ENCODE measurements at regions not wholly inside any gene's neighbourhood (a gene's known extent, or its start where the extent isn't known, plus 50 kb on each side); places are given as distances from the start of the nearest gene placed in this dataset.

DNA sequence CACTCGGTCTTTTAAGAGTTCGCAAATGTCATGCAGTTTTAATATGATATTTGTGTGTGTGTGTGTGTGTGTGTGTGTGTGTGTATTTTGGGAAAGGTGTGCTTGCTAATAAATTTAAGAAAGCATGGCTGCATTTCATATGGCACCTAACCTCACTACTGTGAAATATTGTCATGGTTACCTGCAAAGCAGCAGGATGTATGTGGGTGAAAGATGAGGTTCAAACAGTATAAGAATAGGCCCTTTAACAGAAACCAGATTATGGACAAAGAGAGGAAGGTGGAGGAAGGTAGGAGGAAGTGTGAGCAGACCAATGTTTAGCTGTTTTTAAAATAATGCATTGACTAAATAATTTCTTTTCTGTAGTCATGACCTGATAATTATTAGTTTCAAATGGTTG is 73.5 kb upstream of the CACNA2D1 start:
- Histone ChIP-seq H3K9me3 (no peaks in the 10 kb centered on the region), H3K4me1 (peaks cover 0 to 8% (median 0%) of the 10 kb centered on the region in 4 donors), H3K4me3 (no peak overlapping the region), H3K27me3 (no peaks in the 10 kb centered on the region), H3K36me3 (no peaks in the 10 kb centered on the region), H3K27ac (no peak overlapping the region)
- WGBS, 5 donors = 84 to 92% (median 87%) methylated on average over 2 of the region's 2 CpGs
- intact Hi-C loops (cut with DNase I; ENCODE audit: low total_unique reads) = no loop called here
- TF ChIP-seq POLR2A (IDR thresholded peaks at IDR 0.05) = no peak
- no peak for TF ChIP-seq EP300 (IDR thresholded peaks at IDR 0.05)
- no peak for TF ChIP-seq POLR2AphosphoS5 (IDR thresholded peaks at IDR 0.05)
- TF ChIP-seq, protein P1, sequence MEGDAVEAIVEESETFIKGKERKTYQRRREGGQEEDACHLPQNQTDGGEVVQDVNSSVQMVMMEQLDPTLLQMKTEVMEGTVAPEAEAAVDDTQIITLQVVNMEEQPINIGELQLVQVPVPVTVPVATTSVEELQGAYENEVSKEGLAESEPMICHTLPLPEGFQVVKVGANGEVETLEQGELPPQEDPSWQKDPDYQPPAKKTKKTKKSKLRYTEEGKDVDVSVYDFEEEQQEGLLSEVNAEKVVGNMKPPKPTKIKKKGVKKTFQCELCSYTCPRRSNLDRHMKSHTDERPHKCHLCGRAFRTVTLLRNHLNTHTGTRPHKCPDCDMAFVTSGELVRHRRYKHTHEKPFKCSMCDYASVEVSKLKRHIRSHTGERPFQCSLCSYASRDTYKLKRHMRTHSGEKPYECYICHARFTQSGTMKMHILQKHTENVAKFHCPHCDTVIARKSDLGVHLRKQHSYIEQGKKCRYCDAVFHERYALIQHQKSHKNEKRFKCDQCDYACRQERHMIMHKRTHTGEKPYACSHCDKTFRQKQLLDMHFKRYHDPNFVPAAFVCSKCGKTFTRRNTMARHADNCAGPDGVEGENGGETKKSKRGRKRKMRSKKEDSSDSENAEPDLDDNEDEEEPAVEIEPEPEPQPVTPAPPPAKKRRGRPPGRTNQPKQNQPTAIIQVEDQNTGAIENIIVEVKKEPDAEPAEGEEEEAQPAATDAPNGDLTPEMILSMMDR (IDR thresholded peaks at IDR 0.05) = no peak
- peak in 1 of 2 donors; percentile 13 for DNase-seq

DNA sequence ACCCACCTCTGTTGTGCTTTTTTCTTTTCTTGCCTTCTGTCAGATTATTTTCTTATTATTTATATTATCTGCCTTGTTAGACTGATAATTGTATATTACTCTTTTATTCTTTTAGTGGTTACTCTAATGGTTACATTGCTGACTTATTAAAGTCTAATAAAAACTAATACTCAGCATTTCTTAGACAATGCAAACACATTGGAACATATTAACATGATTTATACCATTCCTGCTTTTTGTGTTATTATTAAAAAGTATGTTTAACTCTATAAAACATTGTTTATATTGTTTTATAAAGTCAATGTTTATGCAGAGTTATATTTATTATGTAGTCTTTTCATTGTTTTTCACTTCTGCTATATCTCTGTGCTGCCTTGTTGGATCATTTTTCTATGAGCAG is 68.0 kb upstream of the CACNA2D1 start:
- peaks cover 0 to 7% (median 0%) of the 10 kb centered on the region in 3 donors for H3K27me3 ChIP-seq
- DNase-seq = no peak
- H3K4me1 ChIP-seq = peaks cover 0 to 6% (median 3%) of the 10 kb centered on the region in 4 donors
- no peaks in the 10 kb centered on the region for H3K36me3 ChIP-seq
- intact Hi-C loops (cut with DNase I; ENCODE audit: low total_unique reads) = no loop called here
- H3K4me3 ChIP-seq = no peak overlapping the region
- H3K9me3 ChIP-seq = no peaks in the 10 kb centered on the region
- no peak overlapping the region for H3K27ac ChIP-seq
- TF ChIP-seq, protein P1 (IDR thresholded peaks at IDR 0.05) = no peak
- TF ChIP-seq POLR2AphosphoS5 (IDR thresholded peaks at IDR 0.05) (no peak), POLR2A (IDR thresholded peaks at IDR 0.05) (no peak), EP300 (IDR thresholded peaks at IDR 0.05) (no peak)

DNA sequence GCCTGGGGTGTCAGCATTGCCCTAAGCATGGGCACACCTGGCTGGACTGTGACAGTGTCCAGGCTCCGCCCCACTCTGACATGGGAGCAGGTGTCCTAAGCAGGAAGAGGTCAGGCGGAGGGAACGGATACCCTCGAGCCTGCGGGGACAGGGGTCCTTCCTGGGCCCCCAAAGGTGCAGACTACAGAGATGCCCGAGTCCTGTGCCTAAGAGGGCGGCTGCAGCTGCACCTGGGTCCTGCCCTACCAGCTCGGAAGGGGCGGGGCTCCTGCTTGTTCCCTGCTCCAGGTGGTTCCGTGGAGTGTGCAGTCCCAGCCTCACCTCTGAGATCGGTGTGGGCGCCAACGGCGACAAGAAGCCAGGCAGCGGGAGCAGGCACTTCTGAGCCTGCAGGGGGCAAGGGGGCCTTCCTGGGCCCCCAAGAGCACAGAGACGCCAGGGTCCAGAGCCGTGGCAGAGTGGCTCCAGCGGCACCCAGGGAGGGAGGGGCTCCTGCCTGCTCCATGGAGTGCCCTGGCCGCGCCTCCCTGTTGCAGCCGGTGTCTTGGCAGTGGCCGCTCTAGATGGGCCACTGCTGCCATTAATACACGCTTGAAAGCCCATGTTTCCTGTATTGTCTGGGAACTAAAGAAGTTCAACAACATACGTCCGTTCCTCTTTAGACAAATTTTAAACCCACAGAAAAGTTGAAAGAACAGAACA is 64.5 kb upstream of the CACNA2D1 start:
- Histone ChIP-seq H3K27me3 (peaks cover 0 to 7% (median 0%) of the 10 kb centered on the region in 3 donors), H3K27ac (peak overlapping the region in 2 of 5 donors; percentile 23 to 55), H3K4me1 (peaks cover 0 to 13% (median 6%) of the 10 kb centered on the region in 4 donors), H3K36me3 (no peaks in the 10 kb centered on the region), H3K9me3 (no peaks in the 10 kb centered on the region), H3K4me3 (peak overlapping the region; percentile 28 to 46 (median 40))
- intact Hi-C loops (cut with DNase I; ENCODE audit: low total_unique reads) = no loop called here
- peak; percentile 47 to 60 for DNase-seq
- no peak for TF ChIP-seq POLR2AphosphoS5 (IDR thresholded peaks at IDR 0.05)
- TF ChIP-seq, protein P1 (IDR thresholded peaks at IDR 0.05) = no peak
- no peak for TF ChIP-seq EP300 (IDR thresholded peaks at IDR 0.05)
- TF ChIP-seq POLR2A (IDR thresholded peaks at IDR 0.05) = no peak
- WGBS, 5 donors = 28 to 57% (median 40%) methylated on average over 19 to 25 of the region's 25 CpGs

DNA sequence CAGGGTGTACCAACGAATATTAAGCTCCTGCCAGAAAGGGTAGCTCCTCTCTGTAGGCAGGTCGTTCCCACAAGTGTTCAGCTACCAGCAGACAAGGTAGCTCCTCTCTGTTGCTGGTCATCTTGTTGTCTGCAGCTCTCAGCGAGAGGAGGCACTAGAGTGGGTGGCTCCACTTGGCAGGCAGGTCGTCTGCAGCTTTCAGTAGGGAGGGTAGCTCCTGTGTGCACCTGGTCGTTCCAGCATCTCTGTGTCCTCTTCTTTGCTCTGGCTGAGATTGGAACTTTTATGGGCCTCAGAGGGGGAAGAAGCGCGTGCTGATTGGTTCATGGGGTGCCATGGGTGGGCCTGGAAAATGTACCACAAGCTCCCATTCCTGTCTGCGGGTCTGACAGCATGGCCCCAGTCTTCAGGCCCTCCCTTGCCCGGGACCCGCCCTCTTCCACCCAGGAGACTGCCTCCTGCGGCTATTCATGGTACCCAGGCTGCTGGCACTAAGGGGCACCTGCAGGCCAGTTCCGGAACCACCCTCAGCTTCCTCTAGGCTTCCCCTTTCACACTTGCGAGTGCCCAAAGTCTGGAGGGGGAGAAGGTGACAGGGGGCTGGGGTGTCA is 63.9 kb upstream of the CACNA2D1 start:
- peaks cover 0 to 7% (median 0%) of the 10 kb centered on the region in 3 donors for H3K27me3 ChIP-seq
- TF ChIP-seq EP300 (IDR thresholded peaks at IDR 0.05) (no peak), POLR2AphosphoS5 (IDR thresholded peaks at IDR 0.05) (no peak), POLR2A (IDR thresholded peaks at IDR 0.05) (no peak)
- TF ChIP-seq, protein P1 (IDR thresholded peaks at IDR 0.05) = no peak
- H3K4me3 ChIP-seq = peak overlapping the region in 3 of 4 donors; percentile 28 to 46 (median 42)
- H3K4me1 ChIP-seq = peaks cover 0 to 13% (median 6%) of the 10 kb centered on the region in 4 donors
- H3K27ac ChIP-seq = peak overlapping the region in 1 of 5 donors; percentile 55
- no peaks in the 10 kb centered on the region for H3K9me3 ChIP-seq
- intact Hi-C loops (cut with DNase I; ENCODE audit: low total_unique reads) = no loop called here
- peak in 1 of 2 donors; percentile 9 for DNase-seq
- 79 to 84% (median 80%) methylated on average over 9 to 13 of the region's 13 CpGs for WGBS, 5 donors
- no peaks in the 10 kb centered on the region for H3K36me3 ChIP-seq

Measured in stomach (tissue), 8 donors.